Spleen (tissue), 7 donors: ENCODE measurements at regions not wholly inside any gene's neighbourhood (a gene's known extent, or its start where the extent isn't known, plus 50 kb on each side); places are given as distances from the start of the nearest gene placed in this dataset.

Experiments used
- CTCF ChIP-seq, 11 experiments: fragments of 200-600 bp in 7 of 11; fragments of 450-650 bp in 4 of 11; sonication (generic) in 4 of 11; IDR thresholded peaks in 8 of 11; conservative IDR thresholded peaks in 3 of 11; 1 replicate in 7 of 11; 2 replicates in 4 of 11; pipeline versions ENCODE4 v1.4.0 to v1.8.0; 2016 to 2021; ENCODE audit warnings: antibody characterized with exemption in 11 of 11, inconsistent platforms in 4 of 11, mild to moderate bottlenecking in 1 of 11
- POLR2AphosphoS5 ChIP-seq, 3 donors: sonication (generic); formaldehyde crosslinking; IDR thresholded peaks; one replicate each; pipeline ENCODE4 v1.5.1; 2017; ENCODE audit warnings: antibody characterized with exemption in 3 of 3
- donor health status: DM: no; HTN: no; CAD: no; lungs with moderate emphysema.
- donor health status: DM: no; HTN: no; CAD: no.
- donor health status: DM: no; HTN: no; CAD: no.

GRCh38 chr4:83810428-83810827 is 274.5 kb downstream of the GPAT3 start:
- TF ChIP-seq CTCF (IDR thresholded peaks at IDR 0.05 in 8 of 11, conservative IDR thresholded peaks at IDR 0.05 in 3 of 11), result no peak
- TF ChIP-seq POLR2AphosphoS5 (IDR thresholded peaks at IDR 0.05), result no peak
